ENCODE measurements at regions not wholly inside any gene's neighbourhood (a gene's known extent, or its start where the extent isn't known, plus 50 kb on each side); places are given as distances from the start of the nearest gene placed in this dataset.

- H4K5ac ChIP-seq (ENCODE audit: insufficient read length, low read depth, low read length): no peak overlapping the region
- CTCF ChIA-PET (ENCODE audit: partially characterized antibody): no interaction called here
- no peak overlapping the region for H2BK120ac ChIP-seq (replicated peaks; ENCODE audit: low read depth, low read length)
- no peak overlapping the region for H3K56ac ChIP-seq (replicated peaks; ENCODE audit: insufficient read length, low read depth, low read length)
- no peak overlapping the region for H3K23ac ChIP-seq (ENCODE audit: insufficient read length)
- no peaks in the 10 kb centered on the region for H3K36me3 ChIP-seq (ENCODE audit: control insufficient read depth in 2 of 4, insufficient read depth in 4 of 4, low read length in 3 of 4)
- H4K8ac ChIP-seq (ENCODE audit: extremely low read depth, insufficient read depth, low read length): no peak overlapping the region
- H3K23me2 ChIP-seq (ENCODE audit: low read depth, low read length): no peaks in the 10 kb centered on the region
- H3K4me1 ChIP-seq (replicated peaks in 1 of 4; ENCODE audit: control insufficient read depth in 3 of 4, insufficient read depth in 4 of 4, low read length in 3 of 4): peaks cover 0 to 2% (median 0%) of the 10 kb centered on the region in 4 experiments; a peak in 1 of 7 replicates
- no peak overlapping the region for H2AFZ ChIP-seq (ENCODE audit: low read length)
- no peak overlapping the region for H2BK20ac ChIP-seq (ENCODE audit: low read length)
- H3K27me3 ChIP-seq (replicated peaks in 1 of 4; ENCODE audit: control insufficient read depth in 3 of 4, extremely low read depth in 1 of 4, insufficient read depth in 3 of 4, low read length in 3 of 4): no peaks in the 10 kb centered on the region
- TF ChIP-seq TAF1 (IDR thresholded peaks at IDR 0.05; ENCODE audit: low read depth, low read length): no peak
- no peak for TF ChIP-seq EGR1 (IDR thresholded peaks at IDR 0.05; ENCODE audit: borderline replicate concordance, low read depth, low read length)
- TF ChIP-seq TEAD4 (IDR thresholded peaks at IDR 0.05; ENCODE audit: low read depth, low read length): no peak
- no peak for TF ChIP-seq SIRT6 (IDR thresholded peaks at IDR 0.05; ENCODE audit: low read length)
- no peak for TF ChIP-seq JUND (IDR thresholded peaks at IDR 0.05; ENCODE audit: low read length)
- no peak for TF ChIP-seq SP4 (IDR thresholded peaks at IDR 0.05; ENCODE audit: low read length)
- H3K14ac ChIP-seq (ENCODE audit: insufficient read length): no peak overlapping the region
- H3K79me1 ChIP-seq (ENCODE audit: low read depth, low read length): no peaks in the 10 kb centered on the region
- H3K4me2 ChIP-seq (ENCODE audit: insufficient read depth in 1 of 2, low read depth in 2 of 2, low read length in 2 of 2): no peak overlapping the region
- POLR2A ChIA-PET (ENCODE audit: partially characterized antibody): no interaction called here
- H3K79me2 ChIP-seq (ENCODE audit: control insufficient read depth in 1 of 2, insufficient read depth in 2 of 2, low read length in 2 of 2): no peaks in the 10 kb centered on the region
- no peak overlapping the region for H3K4me3 ChIP-seq (ENCODE audit: extremely low read depth in 1 of 4, insufficient read depth in 2 of 4, low read depth in 3 of 4, low read length in 4 of 4)
- FAIRE-seq: no peak
- no peak for DNase-seq (ENCODE audit: low read depth in 1 of 2, low spot score in 2 of 2)
- no peak overlapping the region; the same call in 1 of the 2 replicates for H3K18ac ChIP-seq (ENCODE audit: extremely low read depth, low read length)
- H2BK12ac ChIP-seq (ENCODE audit: low read depth, low read length): no peak overlapping the region
- WGBS, 2 experiments (ENCODE audit: extremely low coverage in 1 of 2, insufficient coverage in 1 of 2, insufficient read length in 1 of 2, insufficient replicate concordance in 2 of 2, low coverage in 1 of 2, low lambda C conversion rate in 2 of 2, missing lambda C conversion rate in 1 of 2): 97% methylated on average over 2 of the region's 2 CpGs; no CpG with 5 or more reads in 1 of the 2 experiments
- H2AK5ac ChIP-seq (ENCODE audit: low read depth, low read length): no peak overlapping the region
- H4K91ac ChIP-seq (replicated peaks; ENCODE audit: insufficient read length, low read length): no peak overlapping the region
- H3K4ac ChIP-seq (replicated peaks; ENCODE audit: insufficient read length, low read depth, low read length): no peak overlapping the region
- H3K27ac ChIP-seq (ENCODE audit: low read depth, low read length): no peak overlapping the region
- no peaks in the 10 kb centered on the region for H3K9me3 ChIP-seq (ENCODE audit: insufficient read depth in 2 of 2, low read depth in 1 of 2, low read length in 1 of 2)
- H2BK5ac ChIP-seq (ENCODE audit: low read depth, low read length): no peak overlapping the region
- H3K9ac ChIP-seq (replicated peaks in 1 of 4; ENCODE audit: extremely low read depth in 1 of 4, low read depth in 3 of 4, low read length in 3 of 4): no peak overlapping the region
- no peaks in the 10 kb centered on the region for H4K20me1 ChIP-seq (replicated peaks in 1 of 2; ENCODE audit: control insufficient read depth in 1 of 2, insufficient read depth in 2 of 2, low read length in 2 of 2)
- H2BK15ac ChIP-seq (ENCODE audit: low read length): no peak overlapping the region
These were observed 567.3 kb upstream of the KCNMB2 start for GRCh38 chr3:177968891-177969290.
